Ascending aorta (tissue), 2 donors: ENCODE measurements at regions not wholly inside any gene's neighbourhood (a gene's known extent, or its start where the extent isn't known, plus 50 kb on each side); places are given as distances from the start of the nearest gene placed in this dataset.
A peak's percentile ranks its signal among the peaks of the same experiment; 100 is the strongest.

ENCODE experiments used
- DNase-seq, 2 donors: peaks; one replicate each; pipeline ENCODE4 v3.0.0-alpha.2; 2019; ENCODE audit warnings: low spot score in 2 of 2
- H3K27ac ChIP-seq, 2 donors: fragments of 200-600 bp; sonication (generic); one replicate each; pipeline ENCODE4 v1.5.1; 2016 to 2017; ENCODE audit warnings: mild to moderate bottlenecking in 1 of 2
- H3K27me3 ChIP-seq: fragments of 200-600 bp; sonication (generic); one replicate; pipeline ENCODE4 v1.5.1; 2017
- H3K36me3 ChIP-seq, 2 donors: fragments of 200-600 bp; sonication (generic); one replicate each; pipeline ENCODE4 v1.5.1; 2016
- H3K4me1 ChIP-seq, 2 donors: fragments of 200-600 bp; sonication (generic); one replicate each; pipeline ENCODE4 v1.5.1; 2016 to 2017; ENCODE audit warnings: mild to moderate bottlenecking in 1 of 2
- H3K4me3 ChIP-seq, 2 donors: fragments of 200-600 bp; sonication (generic); one replicate each; pipeline ENCODE4 v1.5.1; 2016 to 2017; ENCODE audit warnings: mild to moderate bottlenecking in 1 of 2
- H3K9me3 ChIP-seq, 2 donors: fragments of 200-600 bp; sonication (generic); one replicate each; pipeline ENCODE4 v1.5.1; 2016
- intact Hi-C: fragments of 100-400 bp; cut with DNase I; formaldehyde crosslinking; loops from one replicate; pipeline ENCODE4 v1.15.1; 2023
- TF ChIP-seq, protein P1 (sequence below), 3 experiments: fragments of 200-600 bp in 2 of 3; fragments of 450-650 bp in 1 of 3; sonication (generic) in 2 of 3; IDR thresholded peaks; one replicate each; pipeline ENCODE4 v1.5.1; 2016 to 2019; ENCODE audit warnings: antibody characterized with exemption in 3 of 3, mild to moderate bottlenecking in 1 of 3, moderate library complexity in 1 of 3

DNA sequence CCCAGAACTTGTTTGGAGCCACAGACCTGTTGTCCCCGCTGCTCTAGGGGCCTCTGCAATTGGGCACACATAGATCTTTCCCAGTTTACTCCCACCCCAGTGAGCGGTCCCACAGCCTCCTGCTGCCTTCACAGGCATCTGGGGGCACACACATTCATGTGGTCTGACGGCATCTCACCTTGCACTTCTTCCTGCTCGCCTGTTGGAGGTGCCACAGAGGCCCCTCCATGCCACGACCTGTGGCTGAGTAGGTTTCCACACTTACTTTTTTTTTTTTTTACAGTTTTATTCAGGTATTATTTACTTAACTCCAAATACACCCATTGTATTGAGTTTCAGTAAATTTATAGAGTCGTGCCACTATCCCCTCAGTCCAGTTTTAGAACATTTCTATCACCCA lies 68.9 kb upstream of the SEPTIN5 start:
- Histone ChIP-seq H3K4me3 (no peak overlapping the region), H3K36me3 (no peaks in the 10 kb centered on the region), H3K4me1 (no peaks in the 10 kb centered on the region), H3K9me3 (peaks cover 12 to 26% of the 10 kb centered on the region in 2 donors), H3K27me3 (no peaks in the 10 kb centered on the region), H3K27ac (no peak overlapping the region)
- peak in 1 of 2 donors; percentile 39 for DNase-seq
- TF ChIP-seq, protein P1, sequence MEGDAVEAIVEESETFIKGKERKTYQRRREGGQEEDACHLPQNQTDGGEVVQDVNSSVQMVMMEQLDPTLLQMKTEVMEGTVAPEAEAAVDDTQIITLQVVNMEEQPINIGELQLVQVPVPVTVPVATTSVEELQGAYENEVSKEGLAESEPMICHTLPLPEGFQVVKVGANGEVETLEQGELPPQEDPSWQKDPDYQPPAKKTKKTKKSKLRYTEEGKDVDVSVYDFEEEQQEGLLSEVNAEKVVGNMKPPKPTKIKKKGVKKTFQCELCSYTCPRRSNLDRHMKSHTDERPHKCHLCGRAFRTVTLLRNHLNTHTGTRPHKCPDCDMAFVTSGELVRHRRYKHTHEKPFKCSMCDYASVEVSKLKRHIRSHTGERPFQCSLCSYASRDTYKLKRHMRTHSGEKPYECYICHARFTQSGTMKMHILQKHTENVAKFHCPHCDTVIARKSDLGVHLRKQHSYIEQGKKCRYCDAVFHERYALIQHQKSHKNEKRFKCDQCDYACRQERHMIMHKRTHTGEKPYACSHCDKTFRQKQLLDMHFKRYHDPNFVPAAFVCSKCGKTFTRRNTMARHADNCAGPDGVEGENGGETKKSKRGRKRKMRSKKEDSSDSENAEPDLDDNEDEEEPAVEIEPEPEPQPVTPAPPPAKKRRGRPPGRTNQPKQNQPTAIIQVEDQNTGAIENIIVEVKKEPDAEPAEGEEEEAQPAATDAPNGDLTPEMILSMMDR (IDR thresholded peaks at IDR 0.05), result no peak
- intact Hi-C loops, result no loop called here

DNA sequence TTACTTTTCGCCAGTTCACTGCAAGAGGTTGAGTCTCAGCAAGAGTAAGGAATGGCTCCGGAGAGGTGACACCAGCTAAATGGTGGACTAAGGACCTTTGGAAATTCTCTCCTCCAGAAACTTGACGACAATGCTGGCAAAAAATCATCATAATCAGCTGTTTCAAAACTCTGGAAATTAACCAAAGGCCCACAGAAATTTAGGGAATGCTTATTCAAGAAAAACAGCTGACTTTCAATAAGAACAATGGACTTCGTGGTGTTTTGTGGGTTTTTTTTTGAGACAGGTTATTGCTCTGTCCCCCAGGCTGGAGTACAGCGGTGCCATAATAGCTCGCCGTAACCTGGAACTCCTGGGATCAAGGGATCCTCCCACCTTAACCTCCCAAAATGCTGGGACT lies 68.4 kb upstream of the SEPTIN5 start:
- H3K27ac ChIP-seq, result no peak overlapping the region
- no peaks in the 10 kb centered on the region for H3K36me3 ChIP-seq
- intact Hi-C loops, result no loop called here
- H3K4me1 ChIP-seq, result no peaks in the 10 kb centered on the region
- no peaks in the 10 kb centered on the region for H3K27me3 ChIP-seq
- H3K4me3 ChIP-seq, result no peak overlapping the region
- TF ChIP-seq, protein P1 (IDR thresholded peaks at IDR 0.05), result no peak
- DNase-seq, result no peak
- peaks cover 12 to 26% of the 10 kb centered on the region in 2 donors for H3K9me3 ChIP-seq

DNA sequence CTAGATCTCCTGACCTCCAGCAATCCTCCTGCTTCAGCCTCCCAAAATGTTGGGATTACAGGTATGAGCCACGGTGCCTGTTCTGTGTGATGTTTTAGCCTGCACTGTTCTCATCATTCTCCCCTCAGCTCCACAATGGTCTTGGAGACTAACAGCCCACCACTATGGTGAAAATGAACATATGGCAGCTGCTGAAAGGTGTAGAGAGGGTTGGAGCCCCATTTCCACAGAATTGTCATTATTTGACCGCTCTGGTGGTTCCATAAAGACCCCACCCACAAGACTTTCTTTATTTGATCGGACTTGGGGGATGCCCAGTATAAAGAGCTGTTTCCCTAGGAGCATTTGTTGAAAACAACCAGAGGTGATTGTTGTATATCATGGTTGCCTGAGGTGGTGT lies 67.9 kb upstream of the SEPTIN5 start:
- H3K4me1 ChIP-seq, result no peaks in the 10 kb centered on the region
- TF ChIP-seq, protein P1 (IDR thresholded peaks at IDR 0.05), result no peak
- intact Hi-C loops, result no loop called here

DNA sequence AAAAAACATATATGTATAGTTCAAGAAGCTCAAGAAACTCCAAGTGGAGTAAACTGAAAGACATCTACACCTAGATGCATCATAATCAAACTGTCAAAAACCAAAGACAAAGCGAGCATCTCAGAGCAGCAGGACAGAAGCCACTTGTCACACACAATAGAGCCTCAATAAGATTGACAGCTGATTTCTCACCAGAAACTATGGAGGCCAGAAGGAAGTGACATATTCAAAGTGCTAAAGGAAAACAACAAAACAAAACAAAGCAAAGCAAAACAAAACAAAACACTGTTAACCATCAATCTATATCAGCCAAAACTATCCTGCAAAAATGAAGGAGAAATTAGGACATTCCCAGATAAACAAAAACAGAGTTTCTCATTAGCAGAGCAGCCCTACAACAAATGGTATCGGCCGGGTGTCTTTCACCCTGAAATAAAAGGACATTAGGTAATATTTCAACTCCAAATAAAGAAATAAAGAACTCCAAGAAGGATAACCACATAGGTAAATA lies 65.8 kb upstream of the SEPTIN5 start:
- Histone ChIP-seq H3K27ac (no peak overlapping the region), H3K9me3 (peaks cover 12 to 26% of the 10 kb centered on the region in 2 donors), H3K4me1 (no peaks in the 10 kb centered on the region), H3K27me3 (no peaks in the 10 kb centered on the region), H3K4me3 (no peak overlapping the region), H3K36me3 (no peaks in the 10 kb centered on the region)
- DNase-seq, result no peak
- TF ChIP-seq, protein P1 (IDR thresholded peaks at IDR 0.05), result no peak
- intact Hi-C loops, result no loop called here

More for the DNA sequence above, 67.9 kb upstream of the SEPTIN5 start:
- Histone ChIP-seq H3K27me3 (no peaks in the 10 kb centered on the region), H3K9me3 (peaks cover 12 to 26% of the 10 kb centered on the region in 2 donors), H3K4me3 (no peak overlapping the region), H3K36me3 (no peaks in the 10 kb centered on the region), H3K27ac (no peak overlapping the region)
- DNase-seq, result no peak

DNA sequence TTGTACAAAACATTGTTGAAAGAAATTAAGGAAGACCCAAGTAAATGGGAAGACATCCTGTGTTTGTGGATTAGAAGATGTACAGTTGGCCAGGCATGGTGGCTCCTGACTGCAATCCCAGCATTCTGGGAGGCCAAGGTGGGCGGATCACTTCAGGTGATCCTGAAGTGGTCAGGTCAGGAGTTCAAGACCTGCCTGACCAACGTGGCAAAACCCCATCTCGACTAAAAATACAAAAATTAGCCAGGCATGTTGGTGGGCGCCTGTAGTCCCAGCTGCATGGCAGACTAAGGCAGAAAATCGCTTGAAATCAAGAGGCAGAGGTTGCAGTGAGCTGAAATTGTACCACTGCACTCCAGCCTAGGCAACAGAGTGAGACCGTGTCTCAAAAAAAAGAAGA lies 62.0 kb upstream of the SEPTIN5 start:
- TF ChIP-seq, protein P1 (IDR thresholded peaks at IDR 0.05), result no peak
- Histone ChIP-seq H3K9me3 (peaks cover 12 to 26% of the 10 kb centered on the region in 2 donors), H3K4me3 (no peak overlapping the region), H3K36me3 (no peaks in the 10 kb centered on the region), H3K27me3 (no peaks in the 10 kb centered on the region), H3K4me1 (no peaks in the 10 kb centered on the region), H3K27ac (no peak overlapping the region)
- intact Hi-C loops, result no loop called here
- DNase-seq, result peak in 1 of 2 donors; percentile 11
